ENCODE measurements at regions not wholly inside any gene's neighbourhood (a gene's known extent, or its start where the extent isn't known, plus 50 kb on each side); places are given as distances from the start of the nearest gene placed in this dataset.

GRCh38 chr16:85550953-85551924, 61.9 kb upstream of the GSE1 start:
- no peak for DNase-seq

- DNase-seq = no peak
Measured at GRCh38 chr16:85552980-85553435, 60.1 kb upstream of the GSE1 start.

- peak; percentile 54 to 57 for DNase-seq
Measured at GRCh38 chr16:85553436-85554113, 59.5 kb upstream of the GSE1 start.

GRCh38 chr16:85554114-85554888, 58.8 kb upstream of the GSE1 start:
- peak; percentile 87 to 90 for DNase-seq

DNA sequence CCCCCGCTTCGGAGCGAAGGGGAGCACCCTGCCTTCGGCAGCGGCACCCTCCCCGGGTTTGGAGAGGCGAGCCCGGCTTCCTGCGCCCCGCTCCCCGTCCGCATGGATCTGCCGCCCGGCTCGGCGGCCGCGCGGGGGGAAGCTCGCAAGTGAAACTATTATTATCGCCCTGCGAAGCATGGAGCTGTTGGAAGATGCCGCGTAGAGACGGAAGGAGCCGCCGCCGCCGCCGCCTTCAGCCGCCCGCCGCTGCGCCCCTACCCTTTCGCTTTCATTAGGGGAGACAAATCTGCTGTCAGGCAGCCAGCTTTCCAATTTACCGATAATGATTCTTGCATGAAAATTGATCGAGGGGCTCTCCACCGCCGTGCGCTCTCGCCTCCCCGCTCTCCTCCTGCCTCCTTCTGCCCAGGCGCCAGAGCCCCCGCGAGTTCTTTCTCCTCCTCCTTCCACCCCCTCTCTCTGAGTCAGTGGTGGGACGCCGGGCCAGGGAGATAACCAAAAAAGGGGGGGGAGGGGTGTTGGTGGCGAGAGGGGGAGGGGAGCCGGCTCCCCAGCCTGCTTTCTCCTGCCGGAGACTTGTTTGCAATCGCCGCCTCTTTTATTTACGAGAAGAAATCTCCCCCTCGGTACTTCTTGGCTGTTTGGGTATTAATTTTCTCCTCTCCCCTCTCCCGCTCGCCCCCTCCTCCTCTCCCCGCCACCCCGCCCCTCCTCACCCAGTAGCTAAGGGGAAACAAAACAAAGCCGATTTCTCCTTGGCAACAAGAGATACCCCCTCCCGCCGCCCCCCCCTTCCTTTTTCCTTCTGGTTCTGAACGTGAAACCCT, 58.0 kb upstream of the GSE1 start:
- DNase-seq = peak; percentile 56 to 62

DNA sequence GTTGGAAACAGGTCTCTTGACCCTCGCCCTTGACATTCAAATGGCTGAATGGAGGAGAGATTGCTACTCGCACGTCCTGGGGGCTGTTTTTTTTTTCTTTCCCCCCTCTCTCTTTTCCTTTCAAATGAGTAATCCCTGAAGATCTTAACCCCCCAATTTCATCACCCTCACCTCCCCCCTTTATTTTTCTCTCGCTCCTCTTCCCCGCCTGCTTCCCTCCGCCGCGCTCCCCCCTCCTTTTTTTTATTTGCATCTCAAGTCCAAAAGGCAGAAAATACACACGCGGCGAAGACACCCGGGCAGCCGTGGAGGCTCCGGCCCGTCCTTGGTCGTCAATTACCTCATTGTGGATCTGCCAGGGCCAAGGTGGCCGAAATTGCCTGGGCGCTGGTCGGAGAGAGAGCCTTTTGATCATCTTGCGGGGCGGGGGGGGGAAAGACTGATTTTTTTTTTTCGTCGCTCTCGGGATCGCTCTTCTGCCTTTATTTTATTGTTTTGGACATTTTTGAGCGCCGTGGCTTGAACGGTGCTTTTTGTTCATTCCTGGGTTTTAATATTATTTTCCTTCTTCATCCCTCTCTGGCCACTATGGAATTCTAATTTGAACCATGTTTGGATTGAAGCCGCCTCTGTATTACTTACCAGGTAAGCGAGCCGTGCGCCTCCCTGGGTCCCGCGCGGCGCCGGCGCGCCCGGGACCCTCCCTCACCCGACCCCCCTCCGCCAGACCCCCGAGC, 57.2 kb upstream of the GSE1 start:
- peak in 1 of 2 experiments; percentile 27 for DNase-seq

- DNase-seq = peak; percentile 40 to 49
Measured at GRCh38 chr16:85556456-85557082, 56.6 kb upstream of the GSE1 start.

GRCh38 chr16:85557083-85557970, 55.8 kb upstream of the GSE1 start:
- DNase-seq = peak in 1 of 2 experiments; percentile 30

DNA sequence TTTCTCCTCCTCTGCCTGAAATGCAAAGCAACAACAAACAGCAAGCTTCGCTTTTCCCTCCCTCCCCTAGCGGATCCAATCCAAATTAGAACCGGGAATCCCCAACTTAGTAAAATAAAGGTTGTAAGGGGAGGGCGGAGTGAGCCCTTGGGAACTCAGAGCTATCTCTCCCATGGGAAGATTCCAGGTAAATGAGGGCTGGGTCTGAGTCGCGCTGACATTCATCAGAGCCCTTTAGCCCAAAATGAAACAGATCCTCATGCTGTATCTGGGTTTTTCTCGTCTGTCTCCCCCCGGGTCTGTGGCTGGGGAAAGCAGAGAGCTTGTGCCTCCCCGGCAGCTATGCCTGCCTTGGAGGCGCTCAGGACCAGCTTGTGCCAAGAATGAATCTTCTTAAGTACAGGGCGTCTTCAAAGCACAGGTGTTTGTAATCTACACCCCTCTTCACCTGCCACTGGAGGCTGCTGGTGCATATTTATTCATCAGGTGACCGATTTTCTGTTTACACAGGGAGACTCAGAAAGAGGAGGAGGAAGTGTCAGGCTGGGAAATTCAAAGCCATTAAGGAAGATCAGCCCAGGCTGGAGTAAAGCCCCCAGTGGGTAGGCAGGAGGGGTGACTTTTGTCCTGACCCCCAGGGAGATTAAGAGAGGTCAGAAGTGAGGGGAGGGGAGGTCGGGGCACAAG, 55.0 kb upstream of the GSE1 start:
- DNase-seq = no peak

DNA sequence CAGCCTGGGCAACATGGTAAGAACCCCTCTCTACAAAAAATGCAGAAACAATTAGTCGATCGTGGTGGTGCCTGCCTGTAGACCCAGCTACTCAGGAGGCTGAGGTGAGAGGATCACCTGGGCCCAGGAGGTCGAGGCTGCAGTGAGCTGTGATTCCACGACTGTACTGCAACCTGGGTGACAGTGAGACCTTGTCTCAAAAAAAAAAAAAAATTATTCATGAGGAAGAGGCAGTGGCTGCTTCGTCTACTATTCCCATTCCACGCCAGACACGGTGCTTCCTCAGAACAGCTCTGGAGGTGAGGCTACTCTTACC, 52.2 kb upstream of the GSE1 start:
- no peak for DNase-seq

DNA sequence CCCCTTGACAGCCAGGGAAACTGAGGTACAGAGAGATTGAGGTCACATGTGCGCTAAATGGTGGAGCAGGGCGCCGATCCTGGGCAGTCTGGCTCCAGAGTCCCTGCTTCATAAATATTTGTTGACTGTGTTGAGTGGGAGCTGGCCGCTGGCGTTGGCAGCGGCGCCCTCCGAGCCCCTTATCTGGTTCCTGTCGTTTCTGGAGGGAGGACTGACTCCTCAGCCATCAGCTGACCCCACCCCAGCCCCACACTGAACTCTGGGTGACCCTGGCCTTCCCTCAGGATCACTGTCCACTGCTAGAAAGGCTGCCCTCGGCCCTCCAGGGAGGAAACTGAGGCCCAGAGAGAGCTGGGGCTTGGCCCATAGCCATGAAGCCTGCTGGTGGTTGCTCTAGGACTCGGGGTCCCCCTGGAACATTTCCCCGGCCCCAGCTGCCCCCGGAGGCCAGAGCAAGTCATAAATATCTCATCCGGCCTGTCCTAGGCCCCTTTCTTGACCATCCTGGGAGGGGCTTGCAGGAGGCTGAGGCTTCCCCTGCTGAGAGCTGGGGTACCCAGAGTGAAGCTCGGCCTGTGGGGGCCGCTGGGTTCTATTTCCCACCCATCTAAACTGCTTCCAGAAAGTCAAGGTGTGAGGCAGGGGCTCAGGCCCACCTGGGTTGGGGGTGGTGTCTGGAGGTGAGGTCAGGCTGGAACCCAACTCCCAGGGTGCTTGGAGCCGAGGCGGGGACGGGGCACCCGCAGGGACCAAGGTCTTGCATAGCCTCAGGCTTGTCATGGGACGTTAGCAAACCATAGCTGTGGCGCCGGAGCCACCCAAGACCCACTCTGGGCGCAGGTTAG, 51.7 kb upstream of the GSE1 start:
- no peak for DNase-seq

GRCh38 chr16:85562093-85562786, 50.9 kb upstream of the GSE1 start:
- DNase-seq = no peak

- DNase-seq = no peak
Measured at GRCh38 chr16:85563034-85563433, 50.1 kb upstream of the GSE1 start.
